B cell (primary cell): ENCODE measurements at regions not wholly inside any gene's neighbourhood (a gene's known extent, or its start where the extent isn't known, plus 50 kb on each side); places are given as distances from the start of the nearest gene placed in this dataset.
"Not testable (repeated sequence)": the region's sequence is repeated elsewhere in the genome, so short reads cannot be mapped to it uniquely, and the experiment has no call there.

Experiments
- CTCF ChIP-seq: fragments of 200-600 bp; IDR thresholded peaks from one replicate; pipeline ENCODE4 v1.8.0; 2022; ENCODE audit warnings: antibody characterized with exemption, mild to moderate bottlenecking
- EZH2 ChIP-seq: IDR thresholded peaks from 2 replicates; pipeline ENCODE4 v1.6.1; 2012; ENCODE audit warnings: borderline replicate concordance, low read depth, mild to moderate bottlenecking, moderate library complexity, low read length; ENCODE audit not compliant: insufficient read depth, poor library complexity, severe bottlenecking

- TF ChIP-seq CTCF, EZH2: not testable (repeated sequence)
These were observed 107.8 kb downstream of the ZNF429 start for GRCh38 chr19:21613201-21613600.
